Body of pancreas (tissue), 4 donors: ENCODE measurements at regions not wholly inside any gene's neighbourhood (a gene's known extent, or its start where the extent isn't known, plus 50 kb on each side); places are given as distances from the start of the nearest gene placed in this dataset.

Experiments
- ATAC-seq: fragments of 150-250 bp; one replicate; pipeline ENCODE4 v1.9.1; 2016
- DNase-seq, 4 donors: peaks; one replicate each; pipeline ENCODE4 v3.0.0-alpha.2; 2019
- H3K27ac ChIP-seq, 4 donors: fragments of 200-600 bp; sonication (generic); 1 replicate in 3 of 4; 2 replicates in 1 of 4; pipeline versions ENCODE4 v1.5.1 to v1.6.1; 2016 to 2019; ENCODE audit warnings: mild to moderate bottlenecking in 1 of 4, mixed read lengths in 1 of 4, moderate library complexity in 1 of 4
- H3K27me3 ChIP-seq, 2 donors: fragments of 200-600 bp; sonication (generic); one replicate each; pipeline ENCODE4 v1.6.0; 2016; ENCODE audit warnings: mild to moderate bottlenecking in 1 of 2
- H3K36me3 ChIP-seq, 2 donors: fragments of 200-600 bp; sonication (generic); replicated peaks in 1 of 2; 2 replicates each; pipeline ENCODE4 v1.5.1; 2016; ENCODE audit warnings: low read depth in 2 of 2; ENCODE audit not compliant: insufficient read depth in 1 of 2
- H3K4me1 ChIP-seq: fragments of 200-600 bp; sonication (generic); one replicate; pipeline ENCODE4 v1.6.0; 2016
- H3K4me3 ChIP-seq, 2 donors: fragments of 200-600 bp; sonication (generic); 1 replicate in 1 of 2; 2 replicates in 1 of 2; pipeline ENCODE4 v1.5.1; 2016 to 2019
- H3K9me3 ChIP-seq, 3 donors: fragments of 200-600 bp; sonication (generic); 1 replicate in 2 of 3; 2 replicates in 1 of 3; pipeline ENCODE4 v1.5.1; 2016
- POLR2A ChIP-seq, 3 donors: fragments of 450-650 bp; IDR thresholded peaks; one replicate each; pipeline ENCODE4 v1.6.1; 2016; ENCODE audit warnings: antibody characterized with exemption in 3 of 3, mild to moderate bottlenecking in 2 of 3
- WGBS, 2 donors: methylation state at CpG; one replicate each; pipeline ENCODE4 v1.1.5; 2017; 5-methylcytosine and 5-hydroxymethylcytosine counted together
- intact Hi-C: fragments of 100-400 bp; cut with DNase I; formaldehyde crosslinking; loops from one replicate; pipeline ENCODE4 v1.15.1; 2023
- TF ChIP-seq, protein P1 (sequence below), 7 experiments: fragments of 450-650 bp in 4 of 7; fragments of 200-600 bp in 3 of 7; sonication (generic) in 3 of 7; IDR thresholded peaks; one replicate each; pipeline ENCODE4 v1.5.1; 2016 to 2019; ENCODE audit warnings: antibody characterized with exemption in 7 of 7

DNA sequence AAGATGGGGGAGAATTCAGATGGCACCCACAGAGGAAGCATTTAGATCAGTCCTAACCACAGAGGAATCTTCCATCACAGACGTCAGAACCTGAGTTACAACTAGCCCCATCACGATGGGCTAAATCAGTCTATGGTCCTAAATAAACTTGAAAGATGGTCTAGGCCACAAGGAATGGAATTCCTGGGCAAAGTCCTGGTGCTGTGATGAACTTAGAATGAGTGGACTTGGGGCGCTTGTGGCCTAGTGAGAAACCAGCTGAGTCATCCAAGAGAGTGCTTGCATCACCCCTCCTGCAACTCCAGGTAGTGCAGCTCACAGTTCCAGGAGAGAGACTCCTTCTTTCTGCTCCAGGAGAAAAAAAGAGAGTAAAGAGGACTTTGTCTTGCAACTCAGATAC is 722.9 kb upstream of the RGMB start:
- intact Hi-C loops: no loop called here
- WGBS, 2 donors: 83 to 94% methylated on average over 3 of the region's 3 CpGs
- Histone ChIP-seq H3K4me3 (no peak overlapping the region), H3K4me1 (no peaks in the 10 kb centered on the region), H3K27me3 (no peaks in the 10 kb centered on the region), H3K9me3 (no peaks in the 10 kb centered on the region), H3K27ac (no peak overlapping the region), H3K36me3 (no peaks in the 10 kb centered on the region)
- TF ChIP-seq POLR2A (IDR thresholded peaks at IDR 0.05): no peak
- TF ChIP-seq, protein P1, sequence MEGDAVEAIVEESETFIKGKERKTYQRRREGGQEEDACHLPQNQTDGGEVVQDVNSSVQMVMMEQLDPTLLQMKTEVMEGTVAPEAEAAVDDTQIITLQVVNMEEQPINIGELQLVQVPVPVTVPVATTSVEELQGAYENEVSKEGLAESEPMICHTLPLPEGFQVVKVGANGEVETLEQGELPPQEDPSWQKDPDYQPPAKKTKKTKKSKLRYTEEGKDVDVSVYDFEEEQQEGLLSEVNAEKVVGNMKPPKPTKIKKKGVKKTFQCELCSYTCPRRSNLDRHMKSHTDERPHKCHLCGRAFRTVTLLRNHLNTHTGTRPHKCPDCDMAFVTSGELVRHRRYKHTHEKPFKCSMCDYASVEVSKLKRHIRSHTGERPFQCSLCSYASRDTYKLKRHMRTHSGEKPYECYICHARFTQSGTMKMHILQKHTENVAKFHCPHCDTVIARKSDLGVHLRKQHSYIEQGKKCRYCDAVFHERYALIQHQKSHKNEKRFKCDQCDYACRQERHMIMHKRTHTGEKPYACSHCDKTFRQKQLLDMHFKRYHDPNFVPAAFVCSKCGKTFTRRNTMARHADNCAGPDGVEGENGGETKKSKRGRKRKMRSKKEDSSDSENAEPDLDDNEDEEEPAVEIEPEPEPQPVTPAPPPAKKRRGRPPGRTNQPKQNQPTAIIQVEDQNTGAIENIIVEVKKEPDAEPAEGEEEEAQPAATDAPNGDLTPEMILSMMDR (IDR thresholded peaks at IDR 0.05): no peak
- DNase-seq: no peak
- ATAC-seq: no peak

DNA sequence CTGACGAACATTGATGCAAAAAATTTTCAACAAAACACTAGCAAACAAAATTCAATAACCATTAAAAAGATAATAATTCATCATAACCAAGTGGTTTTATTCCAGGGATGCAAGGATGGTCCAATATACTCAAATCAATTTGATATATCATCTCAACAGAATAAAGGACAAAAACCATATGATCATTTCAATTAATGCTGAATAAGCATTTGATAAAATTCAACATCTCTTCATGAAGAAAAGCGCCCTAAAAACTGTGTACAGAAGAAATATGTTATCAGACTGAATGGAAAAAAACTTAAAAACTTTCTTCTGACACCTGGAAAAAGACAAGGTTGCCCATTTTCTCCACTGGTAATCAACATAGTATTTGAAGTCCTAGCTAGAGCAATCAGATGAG is 720.3 kb upstream of the RGMB start:
- Histone ChIP-seq H3K27me3 (no peaks in the 10 kb centered on the region), H3K4me3 (no peak overlapping the region), H3K27ac (no peak overlapping the region), H3K4me1 (no peaks in the 10 kb centered on the region), H3K36me3 (no peaks in the 10 kb centered on the region), H3K9me3 (no peaks in the 10 kb centered on the region)
- DNase-seq (no peak), ATAC-seq (no peak)
- 75 to 77% methylated on average over 2 of the region's 2 CpGs for WGBS, 2 donors
- no peak for TF ChIP-seq POLR2A (IDR thresholded peaks at IDR 0.05)
- TF ChIP-seq, protein P1 (IDR thresholded peaks at IDR 0.05): no peak
- intact Hi-C loops: no loop called here

DNA sequence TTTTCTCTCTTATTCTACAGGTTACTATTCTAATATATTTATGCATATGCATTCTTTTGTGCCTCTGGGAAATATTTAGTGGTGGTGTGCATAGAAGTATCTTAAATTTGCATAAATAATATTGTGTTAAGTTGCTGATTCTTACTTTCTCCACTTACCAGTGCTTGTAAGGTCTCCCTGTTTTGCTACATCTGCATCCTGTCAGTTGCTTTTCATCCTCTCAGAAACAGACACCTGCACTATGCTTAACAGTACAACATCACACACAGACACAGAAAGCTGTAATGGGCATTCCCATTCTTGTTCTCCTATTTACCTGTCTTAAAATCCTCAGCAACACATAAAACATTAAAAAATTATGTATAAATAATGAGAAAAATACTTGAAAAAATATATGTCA is 713.3 kb upstream of the RGMB start:
- Histone ChIP-seq H3K9me3 (no peaks in the 10 kb centered on the region), H3K36me3 (no peaks in the 10 kb centered on the region), H3K4me3 (no peak overlapping the region), H3K27ac (no peak overlapping the region), H3K27me3 (no peaks in the 10 kb centered on the region), H3K4me1 (no peaks in the 10 kb centered on the region)
- DNase-seq: no peak
- intact Hi-C loops: no loop called here
- TF ChIP-seq POLR2A (IDR thresholded peaks at IDR 0.05): no peak
- TF ChIP-seq, protein P1 (IDR thresholded peaks at IDR 0.05): no peak
- ATAC-seq: no peak

DNA sequence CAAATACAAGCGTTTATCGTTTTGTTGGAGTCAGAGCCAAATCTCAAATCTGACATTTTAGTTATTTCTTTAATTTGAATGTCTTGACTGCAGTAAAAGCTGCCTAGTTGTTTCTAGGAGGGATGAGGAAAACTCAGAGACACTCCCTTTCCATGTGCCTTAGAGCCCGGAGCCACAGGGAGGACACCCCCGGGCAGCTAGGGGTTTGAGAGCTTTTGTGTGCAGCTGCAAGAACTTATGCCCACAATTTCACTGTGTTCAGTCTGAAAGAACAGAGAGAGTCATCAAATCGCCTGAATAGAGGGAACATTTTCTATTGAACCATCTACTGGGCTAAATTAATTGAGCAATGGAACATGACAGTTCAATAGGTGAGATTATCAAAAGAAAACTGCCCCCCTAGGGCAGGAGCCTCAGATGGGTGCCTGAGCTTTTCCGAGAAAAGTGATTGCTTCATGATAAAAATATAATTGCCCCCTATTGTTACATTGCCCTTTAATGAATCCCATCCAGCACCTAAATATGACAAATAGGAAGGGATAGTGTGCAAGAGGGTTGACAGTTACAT is 709.3 kb upstream of the RGMB start:
- H3K9me3 ChIP-seq: no peaks in the 10 kb centered on the region
- H3K27ac ChIP-seq: no peak overlapping the region
- no peaks in the 10 kb centered on the region for H3K4me1 ChIP-seq
- WGBS, 2 donors: 63 to 73% methylated on average over 6 of the region's 6 CpGs
- no peak overlapping the region for H3K4me3 ChIP-seq
- TF ChIP-seq, protein P1 (IDR thresholded peaks at IDR 0.05): no peak
- TF ChIP-seq POLR2A (IDR thresholded peaks at IDR 0.05): no peak
- no peaks in the 10 kb centered on the region for H3K27me3 ChIP-seq
- intact Hi-C loops: no loop called here
- no peaks in the 10 kb centered on the region for H3K36me3 ChIP-seq
- DNase-seq: no peak
- ATAC-seq: no peak

DNA sequence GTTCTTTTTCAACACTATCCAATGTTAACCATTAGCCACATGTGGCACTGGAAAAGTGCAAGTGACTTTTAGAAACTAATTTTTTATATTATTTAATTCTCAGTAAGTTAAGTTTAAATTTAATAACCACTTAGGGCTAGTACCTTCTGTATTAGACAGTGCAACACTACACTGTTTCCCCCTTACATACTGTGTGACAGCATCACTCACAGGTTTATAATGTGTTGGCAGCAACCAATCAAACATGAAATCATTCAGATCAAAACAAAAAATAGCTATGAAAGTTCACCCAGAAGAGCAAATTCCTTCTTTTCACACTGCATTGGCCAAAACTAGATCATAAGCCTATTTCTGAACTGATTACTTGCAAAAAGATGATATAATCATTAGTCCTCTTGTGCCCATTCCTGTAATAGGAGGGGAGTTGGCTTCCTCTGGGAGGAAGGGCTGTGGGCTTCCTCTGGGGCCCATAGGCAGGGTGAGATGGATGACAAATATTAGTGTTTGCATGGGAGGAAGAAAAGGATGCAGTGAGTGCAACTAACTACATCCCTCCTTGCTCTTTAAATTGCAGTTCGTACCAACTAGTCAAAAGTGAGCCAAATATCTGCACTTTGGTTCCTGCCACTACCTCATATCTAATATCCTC is 708.1 kb upstream of the RGMB start:
- no peaks in the 10 kb centered on the region for H3K27me3 ChIP-seq
- 62 to 92% methylated on average over 1 of the region's 1 CpG for WGBS, 2 donors
- H3K36me3 ChIP-seq: no peaks in the 10 kb centered on the region
- no peak for TF ChIP-seq POLR2A (IDR thresholded peaks at IDR 0.05)
- TF ChIP-seq, protein P1 (IDR thresholded peaks at IDR 0.05): no peak
- H3K27ac ChIP-seq: no peak overlapping the region
- H3K4me3 ChIP-seq: no peak overlapping the region
- no peak for ATAC-seq
- no peaks in the 10 kb centered on the region for H3K4me1 ChIP-seq
- H3K9me3 ChIP-seq: no peaks in the 10 kb centered on the region
- DNase-seq: no peak
- intact Hi-C loops: no loop called here
